Hematopoietic multipotent progenitor cell treated with erythropoietin and hydrocortisone succinate and interleukin-3 and kit ligand, for 4 days (in vitro differentiated cells): ENCODE measurements at regions not wholly inside any gene's neighbourhood (a gene's known extent, or its start where the extent isn't known, plus 50 kb on each side); places are given as distances from the start of the nearest gene placed in this dataset.

Experiments used
- DNase-seq: peaks from one replicate; pipeline ENCODE4 v3.0.0-alpha.2; 2015

DNA sequence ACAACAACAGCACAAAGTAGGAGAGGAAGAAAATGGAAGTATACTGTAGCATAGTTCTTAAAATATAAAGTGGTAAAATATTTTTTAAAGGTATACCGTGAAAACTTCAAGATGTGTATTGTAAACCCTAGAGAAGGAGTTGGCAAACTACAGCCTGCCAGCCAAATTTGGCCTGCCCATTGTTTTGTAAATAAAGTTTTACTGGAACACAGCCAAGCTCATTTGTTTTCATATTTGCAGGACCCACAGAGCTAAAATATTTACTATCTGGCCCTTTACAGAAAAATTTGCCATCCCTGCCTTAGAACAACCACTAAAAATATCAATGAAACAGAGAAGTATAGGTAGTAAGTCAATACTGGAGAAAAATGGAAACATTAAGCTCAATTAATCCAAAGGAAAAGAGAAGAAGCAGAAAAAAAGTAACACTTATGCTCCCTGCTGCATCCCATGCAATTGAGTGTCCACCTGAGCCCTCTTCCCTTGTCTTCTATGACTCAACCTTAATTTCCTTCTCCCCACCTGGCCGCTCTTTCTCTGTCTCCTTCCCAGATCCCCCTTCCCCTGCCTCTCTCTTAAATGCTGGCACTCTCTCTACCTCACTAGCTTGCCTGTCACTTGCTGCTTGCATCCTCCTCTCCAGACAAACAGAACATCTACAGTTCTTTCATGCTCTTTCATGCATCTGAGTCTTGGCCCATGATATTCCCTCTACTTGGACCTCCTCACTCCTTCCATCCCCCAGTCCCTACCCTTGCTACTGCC is 50.6 kb upstream of the FER start:
- DNase-seq, result no peak

DNA sequence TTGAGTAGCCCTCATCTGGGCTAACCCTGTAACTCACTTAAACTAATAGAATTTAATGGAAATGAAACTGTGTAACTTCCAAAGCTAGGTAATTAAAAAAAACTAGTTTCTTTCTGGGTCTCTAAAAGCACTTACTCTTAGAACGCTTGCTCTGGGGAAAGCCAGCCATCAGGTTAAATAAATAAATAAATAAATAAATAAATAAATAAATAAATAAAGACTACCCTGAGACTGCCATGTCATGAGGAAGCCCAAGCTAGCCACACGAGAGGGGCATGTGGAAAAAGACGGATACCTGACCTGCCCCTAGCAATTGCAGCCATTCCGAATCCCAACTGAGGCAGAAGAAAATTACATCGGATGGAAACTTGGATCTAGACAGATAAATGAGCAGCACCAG is 51.3 kb upstream of the FER start:
- DNase-seq, result no peak

DNA sequence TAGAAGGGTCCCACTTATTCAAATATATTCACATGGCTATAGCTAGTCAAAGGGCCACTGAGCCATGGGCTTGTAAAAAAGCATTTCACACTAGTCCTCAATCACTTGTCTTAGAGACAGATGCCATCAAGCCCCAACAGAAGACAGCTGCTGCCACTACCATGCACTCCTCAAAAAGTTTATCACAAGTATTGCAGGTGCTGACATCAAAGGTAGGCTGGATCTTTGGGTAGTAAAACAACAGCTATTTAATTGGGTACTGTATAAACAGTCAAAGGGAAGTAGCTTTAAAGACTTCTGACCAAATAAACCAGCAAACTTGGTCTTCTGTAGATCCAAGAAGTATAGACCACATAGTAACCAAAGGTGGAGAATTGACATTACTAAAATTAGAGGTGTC is 59.2 kb upstream of the FER start:
- DNase-seq, result no peak

DNA sequence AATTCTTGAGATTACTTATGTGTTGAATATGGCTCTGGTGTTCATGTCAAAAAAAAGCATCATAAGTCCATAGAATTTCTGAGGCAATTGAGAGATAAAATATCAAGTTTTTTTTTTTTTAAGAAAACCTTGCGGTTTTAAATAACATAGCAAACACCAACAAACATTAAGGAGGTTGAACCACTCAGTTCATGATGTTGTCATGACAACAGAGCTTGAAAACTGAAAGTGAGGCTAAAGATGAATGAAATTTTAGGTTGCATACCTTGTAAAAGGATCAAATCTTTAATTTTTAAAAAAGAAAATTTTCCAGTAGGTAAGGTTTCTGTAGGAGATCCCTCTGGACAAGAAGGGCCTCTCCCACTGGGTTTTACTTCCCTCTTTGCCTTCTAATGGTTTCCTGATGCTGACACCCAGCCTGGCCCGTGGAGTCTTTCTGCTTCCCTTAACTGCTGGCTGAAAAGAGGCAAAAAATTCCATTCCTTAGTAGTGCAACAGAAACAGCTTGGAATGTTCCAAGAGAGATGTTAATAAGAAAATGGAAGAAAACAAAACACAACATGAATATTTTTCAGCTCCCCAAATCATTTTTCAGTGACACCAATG is 60.0 kb upstream of the FER start:
- DNase-seq, result no peak

DNA sequence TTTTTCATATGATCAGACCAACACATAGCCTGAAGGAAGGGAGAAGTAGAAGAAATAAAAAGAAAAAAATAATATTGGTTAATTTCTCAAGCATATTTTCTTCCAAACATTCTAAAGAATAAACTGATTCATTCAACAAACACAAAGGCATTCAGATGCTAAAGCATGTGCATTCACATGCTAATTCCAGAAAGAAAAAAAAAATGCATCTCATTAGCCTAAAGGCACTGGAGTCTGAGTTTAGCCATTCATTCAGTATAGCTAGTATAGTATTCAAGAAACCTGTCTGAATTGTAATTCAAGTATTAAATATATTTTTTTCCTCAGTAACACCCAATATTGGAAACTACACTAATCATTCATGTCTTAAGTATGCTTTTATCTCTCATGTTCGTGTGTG is 61.0 kb upstream of the FER start:
- DNase-seq, result no peak

DNA sequence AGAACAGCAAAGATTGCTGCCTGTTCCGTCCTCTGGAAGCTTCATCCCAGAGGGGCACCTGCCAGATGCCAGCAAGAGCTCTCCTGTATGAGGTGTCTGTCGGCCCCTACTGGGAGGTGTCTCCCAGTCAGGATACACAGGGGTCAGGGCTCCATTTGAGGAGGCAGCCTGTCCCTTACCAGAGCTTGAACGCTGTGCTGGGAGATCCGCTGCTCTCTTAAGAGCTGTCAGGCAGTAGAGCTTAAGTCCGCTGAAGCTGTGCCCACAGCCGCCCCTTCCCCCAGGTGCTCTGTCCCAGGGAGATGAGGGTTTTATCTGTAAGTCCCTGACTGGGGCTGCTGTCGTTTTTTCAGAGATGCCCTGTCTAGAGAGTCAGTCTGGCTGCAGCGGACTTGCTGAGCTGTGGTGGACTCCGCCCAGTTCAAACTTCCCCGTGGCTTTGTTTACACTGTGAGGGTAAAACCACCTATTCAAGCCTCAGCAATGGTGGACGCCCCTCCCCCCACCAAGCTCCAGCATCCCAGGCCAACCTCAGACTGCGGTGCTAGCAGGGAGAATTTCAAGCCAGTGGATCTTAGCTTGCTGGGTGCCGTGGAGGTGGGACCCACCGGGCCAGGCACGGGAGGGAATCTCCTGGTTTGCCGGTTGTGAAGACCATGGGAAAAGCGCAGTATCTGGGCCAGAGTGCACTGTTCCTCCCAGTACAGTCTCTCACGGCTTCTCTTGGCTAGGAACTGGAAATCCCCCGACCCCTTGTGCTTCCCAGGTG is 62.1 kb upstream of the FER start:
- DNase-seq, result peak; percentile 69

DNA sequence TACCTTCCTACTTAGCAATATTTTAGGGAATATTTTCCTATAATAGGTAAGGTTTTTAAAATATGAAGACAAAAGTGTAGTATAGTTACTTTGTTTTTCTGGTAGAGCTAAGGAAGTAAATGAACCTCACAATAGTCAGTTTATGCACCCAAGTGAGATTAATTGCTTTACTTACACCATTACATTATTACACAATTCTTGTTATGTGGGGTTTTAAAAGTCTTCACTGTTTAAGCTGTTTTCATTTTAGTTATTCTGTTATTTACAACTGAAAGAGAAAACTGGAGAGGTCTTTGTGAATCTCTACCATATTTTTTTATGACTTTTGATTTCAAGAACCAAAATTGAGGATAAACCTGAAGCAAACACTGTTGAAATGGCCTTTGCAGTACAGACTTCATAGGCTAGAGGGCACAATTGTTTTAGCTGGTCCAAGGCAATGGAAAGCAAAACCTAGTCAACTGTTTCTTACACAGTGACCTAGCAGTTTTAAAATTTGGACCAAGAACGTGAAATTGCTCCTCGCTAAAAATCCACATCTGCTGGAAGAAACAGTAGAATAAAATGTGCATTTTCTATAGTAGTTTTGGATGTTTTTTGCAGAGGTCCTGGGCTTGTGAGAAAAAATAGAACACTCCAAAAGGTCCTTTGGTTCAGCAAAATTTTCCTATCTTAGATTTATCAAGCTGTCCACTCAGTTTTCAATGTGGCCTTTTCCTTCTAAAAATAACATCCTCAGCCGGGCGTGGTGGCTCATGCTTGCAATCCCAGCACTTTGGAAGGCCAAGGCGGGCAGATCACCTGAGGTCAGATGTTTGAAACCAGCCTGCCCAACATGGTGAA is 66.4 kb upstream of the FER start:
- peak; percentile 89 for DNase-seq

DNA sequence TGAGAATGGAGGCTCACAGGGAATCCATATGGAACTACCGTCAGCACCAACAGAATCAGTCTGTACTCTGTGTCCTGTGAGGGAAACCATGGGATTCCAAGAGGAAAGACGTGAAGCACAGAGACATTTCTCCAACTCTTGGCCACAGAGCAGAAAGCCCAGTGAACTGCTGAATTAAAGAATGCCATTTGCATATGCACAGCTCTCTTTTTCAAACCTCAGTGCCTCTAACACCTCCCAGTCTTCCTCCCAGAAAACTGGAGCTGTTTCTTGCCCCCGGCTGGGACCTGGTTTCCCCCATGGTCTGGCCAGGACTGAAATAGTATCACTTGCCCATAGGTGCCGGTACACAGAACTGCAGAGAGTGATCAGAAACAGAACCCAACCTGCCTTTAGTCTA is 69.6 kb upstream of the FER start:
- no peak for DNase-seq

DNA sequence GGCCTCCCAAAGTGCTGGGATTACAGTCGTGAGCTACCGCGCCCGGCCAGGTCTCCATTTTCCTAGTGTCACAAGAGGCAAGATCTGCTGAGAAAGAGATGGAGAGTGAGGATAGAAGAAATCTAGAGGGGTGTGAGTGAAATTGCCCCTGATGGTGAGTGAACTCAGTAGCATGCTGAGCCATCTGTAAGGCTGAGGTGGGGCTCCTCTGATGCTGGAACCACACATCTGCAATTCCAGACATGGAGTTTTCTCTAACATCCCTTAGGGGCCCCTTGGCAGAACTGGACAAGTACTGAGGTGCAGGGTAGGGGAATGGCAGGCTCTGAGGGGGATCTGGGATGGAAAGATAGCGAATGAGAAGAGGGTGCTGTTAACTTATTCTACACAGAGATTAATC is 72.0 kb upstream of the FER start:
- DNase-seq, result no peak

DNA sequence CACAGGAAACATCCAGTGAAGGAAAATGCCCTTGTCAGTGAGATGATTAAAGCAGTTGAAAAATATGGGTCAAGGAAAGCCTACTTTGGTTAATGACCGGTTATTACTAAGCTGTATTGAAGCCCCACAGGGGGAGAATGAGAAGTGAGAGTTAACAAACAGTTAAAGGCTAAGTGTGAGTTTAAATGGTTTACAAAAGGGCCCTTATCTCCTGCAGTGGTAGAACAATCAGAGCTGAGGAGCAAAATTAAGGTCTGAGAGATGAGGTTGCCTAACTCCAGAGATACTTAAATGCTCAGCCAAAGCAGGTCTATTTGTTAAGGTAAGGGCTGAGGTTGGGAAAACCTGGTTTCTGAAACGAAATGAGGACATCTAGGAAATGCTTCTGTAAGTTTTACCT is 75.1 kb upstream of the FER start:
- no peak for DNase-seq

DNA sequence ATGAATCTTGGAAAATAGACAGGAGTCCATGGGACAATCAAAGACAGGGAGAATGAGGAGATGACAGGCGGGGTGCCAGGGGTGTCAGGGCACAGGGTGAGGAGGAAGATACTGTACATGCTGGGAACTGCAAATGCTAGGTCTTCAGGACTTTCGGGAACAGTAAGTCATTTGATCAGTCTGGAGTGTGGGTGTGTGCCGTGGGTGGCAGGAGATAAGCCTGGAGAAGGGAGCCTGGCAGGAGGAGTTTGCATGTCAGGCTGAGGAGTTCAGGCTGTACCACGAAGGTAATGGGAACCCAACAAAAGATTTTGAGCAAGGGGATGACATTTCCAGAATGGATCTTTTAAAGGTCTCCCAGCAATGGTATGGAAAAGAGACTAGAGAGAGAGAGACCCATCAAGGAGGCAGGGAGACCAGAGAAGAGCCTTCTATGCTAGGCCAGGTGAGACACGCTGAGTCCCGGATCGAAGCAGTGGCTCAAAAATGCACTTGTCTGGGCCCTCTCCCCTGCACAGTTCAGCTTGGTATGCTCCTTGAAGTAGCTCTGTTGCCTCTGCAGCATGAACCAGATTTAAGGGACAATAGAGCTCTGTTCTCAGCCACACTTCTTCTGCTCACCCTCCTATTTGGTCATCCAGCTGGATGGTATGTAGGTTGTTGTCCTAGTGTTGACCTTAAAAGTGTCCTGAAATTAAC is 77.0 kb upstream of the FER start:
- DNase-seq, result no peak

DNA sequence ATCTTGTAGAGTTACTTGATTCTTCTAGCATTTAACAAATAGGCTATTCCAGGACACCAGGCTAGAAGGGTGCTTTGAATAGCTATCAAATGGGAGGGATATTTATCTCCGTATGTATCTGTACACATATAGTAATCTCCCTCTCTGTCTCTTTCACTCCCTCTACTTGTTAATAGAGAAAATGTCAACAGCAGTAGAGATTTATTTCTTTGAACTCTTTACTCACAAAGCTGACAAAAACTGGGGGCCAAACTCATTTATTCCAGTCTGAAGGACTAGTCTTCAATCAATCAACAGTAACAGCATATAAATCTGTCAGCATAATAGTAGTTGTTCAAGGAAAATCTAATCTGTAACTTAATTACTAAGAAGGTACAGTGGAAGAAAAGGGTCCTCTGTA is 78.2 kb upstream of the FER start:
- no peak for DNase-seq

DNA sequence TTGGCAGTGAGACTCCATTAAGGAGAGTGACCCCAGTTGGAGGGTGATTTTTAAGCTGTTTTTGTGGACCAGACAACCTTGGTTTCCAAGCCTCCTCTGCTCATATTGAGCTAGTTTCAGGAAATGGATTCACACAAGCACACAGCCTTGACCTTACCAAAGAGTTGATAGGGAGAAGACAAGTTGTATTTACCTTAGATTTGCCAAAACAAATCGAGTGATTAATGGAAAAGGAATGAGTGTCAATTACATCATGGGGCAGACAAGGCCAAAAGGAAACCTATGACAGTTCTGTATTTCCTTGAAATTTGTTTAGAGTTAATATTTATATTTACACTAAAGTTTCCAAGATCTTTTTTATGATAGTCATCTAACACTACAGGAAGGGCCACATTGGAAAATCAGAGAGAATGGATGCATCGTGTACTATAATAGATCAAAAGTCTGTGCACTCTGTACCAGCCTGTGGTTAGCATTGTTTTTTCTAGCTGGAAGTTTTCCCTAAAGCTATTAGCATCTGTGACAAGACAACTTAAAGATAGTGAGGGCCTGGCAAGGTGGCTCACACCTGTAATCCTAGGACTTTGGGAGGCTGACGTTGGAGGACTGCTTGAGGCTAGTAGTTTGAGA is 86.0 kb upstream of the FER start:
- DNase-seq, result no peak

DNA sequence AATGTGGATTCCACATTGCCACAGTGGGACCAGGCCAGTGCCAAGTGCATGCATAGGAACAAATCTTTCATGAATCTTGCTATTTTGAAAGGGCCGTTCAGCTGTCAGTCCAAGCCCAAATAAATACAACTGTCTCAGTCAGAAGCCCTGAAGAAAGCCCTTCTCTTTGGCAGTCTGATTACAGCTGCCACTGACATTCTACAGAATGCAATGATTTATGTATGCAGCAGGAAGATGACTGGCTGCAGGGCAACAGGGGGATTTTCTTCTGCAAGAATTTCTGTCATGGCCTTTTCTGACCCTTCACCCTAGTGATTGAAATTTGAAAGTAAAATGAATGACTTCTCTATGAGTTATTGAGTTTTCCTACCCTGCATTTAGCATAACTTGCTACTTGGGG is 86.7 kb upstream of the FER start:
- DNase-seq, result no peak

DNA sequence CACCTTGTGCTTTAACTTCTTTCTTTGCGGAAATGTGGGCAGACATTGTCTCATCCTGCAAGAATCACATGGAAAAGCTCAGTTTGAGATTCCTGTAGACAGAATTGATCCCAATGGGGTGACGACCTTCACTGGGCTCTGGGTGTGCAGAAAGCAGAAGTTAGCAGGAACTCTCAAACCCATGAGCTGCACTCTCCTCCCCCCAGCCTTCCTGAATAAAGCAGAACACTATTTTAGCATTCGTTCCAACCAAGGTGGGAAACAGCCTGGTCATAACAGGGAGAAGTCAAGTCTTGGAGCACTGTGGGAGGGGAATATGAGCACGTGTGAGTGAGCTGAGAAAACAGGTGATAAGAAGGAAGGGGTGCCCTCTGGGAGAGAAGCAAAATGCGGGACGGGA is 87.4 kb upstream of the FER start:
- peak; percentile 19 for DNase-seq

DNA sequence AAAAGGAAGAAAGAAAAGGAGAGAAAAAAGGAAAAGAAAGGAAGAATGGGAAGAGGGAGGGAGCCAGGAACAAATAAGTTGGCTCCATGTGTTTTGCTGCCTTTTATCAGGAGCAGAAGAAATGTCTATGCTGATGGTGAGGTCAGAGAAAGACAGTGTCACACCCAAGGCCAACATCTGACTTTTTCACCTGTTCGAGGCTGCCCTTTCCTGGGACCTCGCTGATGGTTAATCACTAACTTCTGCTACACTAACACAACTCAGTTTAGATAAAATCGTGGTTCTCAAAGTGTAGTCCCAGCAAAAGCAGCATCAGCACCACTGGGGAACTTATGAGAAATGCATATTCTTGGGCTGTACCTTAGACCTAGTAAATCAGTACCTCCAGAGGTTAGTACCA is 88.2 kb upstream of the FER start:
- no peak for DNase-seq

DNA sequence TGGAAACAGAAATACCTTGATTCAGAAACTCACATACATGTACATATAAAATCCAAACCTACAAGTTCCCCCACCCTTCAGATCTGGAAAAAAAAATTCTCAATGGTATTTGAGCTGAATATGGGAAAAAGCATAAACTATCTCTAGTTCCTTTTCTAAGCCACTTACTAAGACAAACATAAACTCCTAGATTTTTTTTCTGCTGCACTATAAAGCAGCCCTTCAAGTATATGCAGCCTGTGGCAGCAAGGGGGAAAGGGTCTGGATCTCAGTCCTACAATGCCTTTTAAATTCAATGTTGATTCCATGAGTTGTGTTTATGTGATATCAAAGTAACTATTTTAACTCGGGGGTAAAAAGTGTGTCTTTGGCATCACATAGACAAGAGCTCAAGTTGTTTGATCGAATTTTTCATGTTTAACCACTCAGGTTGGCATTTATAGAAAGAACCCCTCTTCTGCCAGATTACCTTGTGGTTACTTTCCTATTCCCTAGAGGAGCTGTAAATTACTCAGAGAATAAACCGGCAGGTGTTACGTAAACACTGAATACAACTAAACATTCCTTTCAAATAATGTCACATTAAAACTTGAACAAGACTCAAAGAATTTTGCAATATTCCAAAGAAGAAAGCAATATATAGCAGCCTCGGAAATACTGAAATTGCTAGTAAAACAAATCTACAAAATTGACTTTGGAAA is 91.8 kb upstream of the FER start:
- no peak for DNase-seq

DNA sequence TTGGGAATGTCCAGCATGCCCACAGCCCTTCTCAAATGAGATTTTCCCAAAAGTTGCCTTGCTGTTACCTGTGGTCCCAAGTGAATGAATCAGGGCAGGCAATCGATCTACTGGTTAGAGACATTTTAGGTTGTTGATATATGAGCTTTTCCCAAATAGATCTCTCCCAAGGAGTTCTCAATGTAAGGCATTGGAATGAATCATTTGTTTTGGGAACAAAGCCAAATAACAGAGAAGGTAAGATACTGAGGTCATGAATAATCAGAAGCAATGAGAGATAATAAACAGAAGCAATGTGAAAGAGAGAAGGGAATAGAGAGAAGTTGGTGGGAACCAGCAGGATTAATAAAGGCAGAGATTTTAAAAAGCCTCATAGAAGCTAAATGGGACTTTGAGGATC is 93.6 kb upstream of the FER start:
- no peak for DNase-seq

DNA sequence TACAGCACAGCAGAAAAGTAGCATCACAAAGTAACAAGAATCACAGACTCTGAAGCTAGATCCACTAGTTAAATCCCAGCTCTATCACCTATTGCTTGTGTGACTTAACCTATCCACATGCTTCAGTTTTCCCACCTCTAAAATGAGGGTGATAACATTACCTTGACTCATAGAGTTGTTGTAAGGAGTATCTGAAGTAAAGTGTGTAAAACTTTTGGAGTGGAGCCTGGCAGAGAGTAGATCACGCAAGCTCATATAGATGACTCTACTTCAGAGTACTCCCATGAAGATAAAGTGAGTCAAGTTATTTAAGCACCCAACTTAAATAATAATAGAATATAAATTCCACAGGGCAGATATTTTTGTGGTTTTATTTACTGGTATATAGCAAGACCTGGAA is 94.5 kb upstream of the FER start:
- DNase-seq, result no peak

DNA sequence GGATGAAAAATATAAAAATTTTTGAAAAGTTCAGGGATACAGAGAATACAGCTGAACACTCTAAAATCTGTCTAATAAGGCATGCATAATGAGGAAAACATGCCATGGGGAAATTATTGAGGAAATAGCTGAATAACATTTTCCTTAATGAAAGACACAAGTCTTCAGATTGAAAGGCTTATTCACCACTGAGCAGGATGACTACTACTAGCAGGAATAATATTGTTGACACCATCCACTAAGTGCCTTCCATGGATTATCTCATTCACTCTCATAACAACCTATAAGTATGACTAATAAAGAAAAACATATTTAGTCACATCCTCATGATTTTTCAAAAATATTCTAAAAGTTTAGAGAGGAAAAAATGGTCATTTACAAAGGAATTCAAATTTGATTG is 96.7 kb upstream of the FER start:
- no peak for DNase-seq

DNA sequence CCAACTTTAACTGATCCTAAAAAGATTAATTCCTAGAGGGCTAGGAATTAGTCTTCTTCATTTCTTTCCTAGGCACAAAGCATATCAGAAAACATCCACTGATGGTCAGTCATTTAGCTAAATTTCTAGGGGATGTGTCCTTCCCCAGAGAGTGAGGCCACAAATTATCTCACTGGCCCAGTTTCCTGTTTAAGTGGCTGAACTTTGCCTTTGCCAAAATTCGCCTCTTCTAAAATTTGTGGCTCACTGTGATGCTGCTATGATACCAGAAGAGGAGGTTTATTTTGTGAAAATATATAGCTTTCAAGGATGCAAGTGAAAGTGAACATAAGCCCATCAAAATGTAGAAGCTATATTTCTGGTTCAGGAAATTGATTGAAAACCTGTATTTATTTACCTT is 98.1 kb upstream of the FER start:
- peak; percentile 81 for DNase-seq

DNA sequence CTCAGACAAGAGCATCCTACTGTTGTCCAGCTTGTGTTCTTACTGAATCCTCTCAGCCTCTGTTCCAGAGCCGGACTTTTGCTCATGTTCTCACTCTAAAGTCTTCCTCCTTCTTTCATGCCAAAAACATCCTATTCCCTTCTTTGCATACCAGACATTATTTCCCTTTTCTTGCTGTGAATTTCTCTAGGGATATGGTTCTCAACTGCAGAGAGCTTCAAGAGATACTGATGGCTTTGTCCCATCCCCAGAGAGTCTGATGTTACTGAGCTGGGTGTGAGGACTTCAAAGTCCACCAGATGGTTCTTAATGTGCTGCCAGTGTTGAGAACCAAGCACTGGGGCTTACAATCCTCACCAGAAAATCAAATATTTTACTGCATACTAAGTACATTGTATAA is 98.6 kb upstream of the FER start:
- peak; percentile 6 for DNase-seq
